Liver (tissue), 8 donors: ENCODE measurements at regions not wholly inside any gene's neighbourhood (a gene's known extent, or its start where the extent isn't known, plus 50 kb on each side); places are given as distances from the start of the nearest gene placed in this dataset.
A peak's percentile ranks its signal among the peaks of the same experiment; 100 is the strongest.

Experiments used
- DNase-seq: peaks from one replicate; pipeline ENCODE4 v3.0.0-alpha.2; 2017; ENCODE audit warnings: low spot score
- H3K27ac ChIP-seq, 2 donors: one replicate each; pipeline ENCODE4 v1.7.0; 2013; ENCODE audit warnings: inconsistent platforms in 2 of 2, low read length in 2 of 2, control low read depth in 1 of 2, low read depth in 1 of 2, mild to moderate bottlenecking in 1 of 2
- H3K27me3 ChIP-seq, 4 donors: one replicate each; pipeline versions ENCODE4 v1.6.1 to v1.7.0; 2013; ENCODE audit warnings: low read length in 3 of 4, inconsistent platforms in 1 of 4, mild to moderate bottlenecking in 1 of 4, moderate library complexity in 1 of 4; ENCODE audit not compliant: control insufficient read depth in 4 of 4, insufficient read depth in 4 of 4
- H3K36me3 ChIP-seq, 4 donors: one replicate each; pipeline versions ENCODE4 v1.6.1 to v1.7.0; 2013; ENCODE audit warnings: low read length in 3 of 4, mild to moderate bottlenecking in 3 of 4, low read depth in 1 of 4, moderate library complexity in 1 of 4; ENCODE audit not compliant: control insufficient read depth in 4 of 4, insufficient read depth in 3 of 4
- H3K4me1 ChIP-seq, 4 donors: one replicate each; pipeline versions ENCODE4 v1.6.1 to v1.7.0; 2013; ENCODE audit warnings: low read length in 3 of 4, mild to moderate bottlenecking in 3 of 4, moderate library complexity in 1 of 4; ENCODE audit not compliant: control insufficient read depth in 4 of 4, insufficient read depth in 4 of 4
- H3K4me3 ChIP-seq, 3 donors: one replicate each; pipeline versions ENCODE4 v1.6.1 to v1.7.0; 2013; ENCODE audit warnings: low read length in 3 of 3, control low read depth in 1 of 3, low read depth in 1 of 3, mild to moderate bottlenecking in 1 of 3
- H3K9ac ChIP-seq, 2 donors: one replicate each; pipeline ENCODE4 v1.7.0; 2013; ENCODE audit warnings: low read length in 2 of 2, mild to moderate bottlenecking in 2 of 2, moderate library complexity in 2 of 2, control low read depth in 1 of 2, low read depth in 1 of 2
- H3K9me3 ChIP-seq, 4 donors: one replicate each; pipeline versions ENCODE4 v1.6.1 to v1.7.0; 2013; ENCODE audit warnings: low read length in 3 of 4; ENCODE audit not compliant: control insufficient read depth in 4 of 4
- ATF3 ChIP-seq: IDR thresholded peaks from 2 replicates; pipeline ENCODE4 v1.6.1; 2016; ENCODE audit warnings: antibody characterized with exemption
- CTCF ChIP-seq: fragments of 150-350 bp; IDR thresholded peaks from 2 replicates; pipeline ENCODE4 v1.5.1; 2017; ENCODE audit warnings: improper control_type of control experiment, low read depth, low read length; ENCODE audit not compliant: missing input control
- FOXA2 ChIP-seq: IDR thresholded peaks from 2 replicates; pipeline ENCODE4 v1.6.1; 2016; ENCODE audit warnings: antibody characterized with exemption
- GABPA ChIP-seq, 2 donors: IDR thresholded peaks in 1 of 2; conservative IDR thresholded peaks in 1 of 2; 2 replicates each; pipeline ENCODE4 v1.6.1; 2016; ENCODE audit warnings: antibody characterized with exemption in 2 of 2, mild to moderate bottlenecking in 1 of 2, moderate library complexity in 1 of 2
- HNF4A ChIP-seq, 2 donors: conservative IDR thresholded peaks; 2 replicates each; pipeline ENCODE4 v1.6.1; 2016; ENCODE audit warnings: antibody characterized with exemption in 2 of 2, mild to moderate bottlenecking in 2 of 2
- HNF4G ChIP-seq: IDR thresholded peaks from 2 replicates; pipeline ENCODE4 v1.6.1; 2016; ENCODE audit warnings: antibody characterized with exemption
- JUND ChIP-seq, 2 donors: IDR thresholded peaks; 2 replicates each; pipeline ENCODE4 v1.6.1; 2016; ENCODE audit warnings: antibody characterized with exemption in 2 of 2
- MAX ChIP-seq: IDR thresholded peaks from 2 replicates; pipeline ENCODE4 v1.6.1; 2016; ENCODE audit warnings: antibody characterized with exemption
- NR2F2 ChIP-seq: IDR thresholded peaks from 2 replicates; pipeline ENCODE4 v1.6.1; 2016; ENCODE audit warnings: antibody characterized with exemption
- RAD21 ChIP-seq, 2 donors: IDR thresholded peaks; 2 replicates each; pipeline ENCODE4 v1.6.1; 2016; ENCODE audit warnings: antibody characterized with exemption in 2 of 2, mild to moderate bottlenecking in 2 of 2
- REST ChIP-seq: IDR thresholded peaks from 2 replicates; pipeline ENCODE4 v1.6.1; 2016; ENCODE audit warnings: antibody characterized with exemption, mild to moderate bottlenecking
- TAF1 ChIP-seq: conservative IDR thresholded peaks from 2 replicates; pipeline ENCODE4 v1.6.1; 2016; ENCODE audit warnings: antibody characterized with exemption, mild to moderate bottlenecking
- YY1 ChIP-seq: IDR thresholded peaks from 2 replicates; pipeline ENCODE4 v1.6.1; 2016; ENCODE audit warnings: antibody characterized with exemption, mild to moderate bottlenecking
- WGBS: extraction: QIAGEN DNeasy Blood & Tissue Kit; methylation state at CpG from one replicate; pipeline ENCODE4 v1.1.7; 2013; 5-methylcytosine and 5-hydroxymethylcytosine counted together
- donor health status: healthy.
- donor health status: healthy.
- donor health status: healthy.
- donor health status: healthy.
- donor health status: healthy.

GRCh38 chr15:66838671-66839239 is 136.7 kb downstream of the SMAD6 start:
- Histone ChIP-seq H3K9ac (no peak overlapping the region), H3K9me3 (no peaks in the 10 kb centered on the region), H3K27ac (no peak overlapping the region), H3K4me1 (peaks cover 0 to 6% (median 4%) of the 10 kb centered on the region in 4 donors), H3K27me3 (no peaks in the 10 kb centered on the region), H3K4me3 (no peak overlapping the region), H3K36me3 (no peaks in the 10 kb centered on the region)
- WGBS: 67% methylated on average over 5 of the region's 5 CpGs
- no peak for DNase-seq
- peak; percentile 59 for TF ChIP-seq CTCF
- TF ChIP-seq ATF3: no peak
- no peak for TF ChIP-seq TAF1
- no peak for TF ChIP-seq JUND (IDR thresholded peaks at IDR 0.05)
- peak; percentile 34 to 63 for TF ChIP-seq RAD21 (IDR thresholded peaks at IDR 0.05)

- Histone ChIP-seq H3K9me3 (no peaks in the 10 kb centered on the region), H3K9ac (no peak overlapping the region), H3K27ac (no peak overlapping the region), H3K27me3 (no peaks in the 10 kb centered on the region), H3K4me3 (no peak overlapping the region), H3K36me3 (no peaks in the 10 kb centered on the region), H3K4me1 (peaks cover 0 to 6% (median 4%) of the 10 kb centered on the region in 4 donors)
- no peak for DNase-seq
- 88% methylated on average over 4 of the region's 4 CpGs for WGBS
- TF ChIP-seq HNF4G (no peak), JUND (IDR thresholded peaks at IDR 0.05) (no peak)
Measured at GRCh38 chr15:66839506-66840112, 137.6 kb downstream of the SMAD6 start.

GRCh38 chr15:66840615-66841390 is 138.8 kb downstream of the SMAD6 start:
- no peak for TF ChIP-seq CTCF
- no peak for TF ChIP-seq YY1
- TF ChIP-seq NR2F2: no peak
- no peak for TF ChIP-seq RAD21 (IDR thresholded peaks at IDR 0.05)
- no peak for TF ChIP-seq REST
- no peak for TF ChIP-seq FOXA2
- TF ChIP-seq ATF3: no peak
- no peak for TF ChIP-seq MAX
- TF ChIP-seq JUND (IDR thresholded peaks at IDR 0.05): no peak
- no peak for TF ChIP-seq GABPA (IDR thresholded peaks at IDR 0.05 in 1 of 2, conservative IDR thresholded peaks at IDR 0.05 in 1 of 2)
- TF ChIP-seq HNF4A (conservative IDR thresholded peaks at IDR 0.05): no peak
- H3K9ac ChIP-seq: no peak overlapping the region

More at GRCh38 chr15:66840615-66841390, 138.8 kb downstream of the SMAD6 start:
- Histone ChIP-seq H3K4me1 (peaks cover 0 to 6% (median 4%) of the 10 kb centered on the region in 4 donors), H3K27me3 (no peaks in the 10 kb centered on the region), H3K36me3 (no peaks in the 10 kb centered on the region), H3K4me3 (no peak overlapping the region), H3K9me3 (no peaks in the 10 kb centered on the region), H3K27ac (no peak overlapping the region)
- no peak for DNase-seq
- 63% methylated on average over 5 of the region's 5 CpGs for WGBS
